Loucy (cell line): ENCODE measurements at regions not wholly inside any gene's neighbourhood (a gene's known extent, or its start where the extent isn't known, plus 50 kb on each side); places are given as distances from the start of the nearest gene placed in this dataset.

ENCODE experiments used
- H2AFZ ChIP-seq: fragments of 200-600 bp; sonication (generic); 2 replicates; pipeline ENCODE4 v1.6.0; 2016; ENCODE audit warnings: antibody characterized with exemption, mild to moderate bottlenecking, low read length, moderate library complexity
- H3F3A ChIP-seq: fragments of 200-600 bp; 2 replicates; pipeline ENCODE4 v1.6.0; 2016; ENCODE audit warnings: antibody characterized with exemption, low read depth, mild to moderate bottlenecking
- H3K27me3 ChIP-seq: fragments of 200-600 bp; sonication (generic); 2 replicates; pipeline ENCODE4 v1.6.1; 2014; ENCODE audit warnings: low read length, mild to moderate bottlenecking; ENCODE audit not compliant: insufficient read depth, poor library complexity, severe bottlenecking
- H3K36me3 ChIP-seq: fragments of 200-600 bp; sonication (generic); 2 replicates; pipeline ENCODE4 v1.6.1; 2016; ENCODE audit warnings: low read length; ENCODE audit not compliant: insufficient read depth
- H3K4me1 ChIP-seq: fragments of 200-600 bp; sonication (generic); 2 replicates; pipeline ENCODE4 v1.5.1; 2014; ENCODE audit warnings: low read length, mild to moderate bottlenecking; ENCODE audit not compliant: insufficient read depth, poor library complexity, severe bottlenecking
- H3K4me2 ChIP-seq: fragments of 200-600 bp; sonication (generic); 2 replicates; pipeline ENCODE4 v1.6.0; 2014; ENCODE audit warnings: antibody characterized with exemption, low read length, low read depth, mild to moderate bottlenecking; ENCODE audit not compliant: poor library complexity, severe bottlenecking
- H3K4me3 ChIP-seq: fragments of 200-600 bp; sonication (generic); 2 replicates; pipeline ENCODE4 v1.5.1; 2014; ENCODE audit warnings: low read length, mild to moderate bottlenecking, mixed read lengths; ENCODE audit not compliant: poor library complexity, severe bottlenecking
- H3K79me2 ChIP-seq: fragments of 200-600 bp; sonication (generic); 2 replicates; pipeline ENCODE4 v1.6.1; 2014; ENCODE audit warnings: low read length; ENCODE audit not compliant: insufficient read depth
- H3K9ac ChIP-seq: fragments of 200-600 bp; sonication (generic); 2 replicates; pipeline ENCODE4 v1.6.0; 2014; ENCODE audit warnings: mild to moderate bottlenecking, low read depth, low read length, moderate library complexity; ENCODE audit not compliant: poor library complexity, severe bottlenecking
- H3K9me2 ChIP-seq: fragments of 200-600 bp; sonication (generic); replicated peaks from 2 replicates; pipeline ENCODE4 v1.6.1; 2016; ENCODE audit warnings: low read depth, low read length, mixed read lengths
- H3K9me3 ChIP-seq: fragments of 200-600 bp; sonication (generic); 2 replicates; pipeline ENCODE4 v1.6.1; 2014; ENCODE audit warnings: mild to moderate bottlenecking, antibody characterized with exemption, low read length, low read depth; ENCODE audit not compliant: insufficient read depth
- H4K20me1 ChIP-seq: fragments of 200-600 bp; sonication (generic); 2 replicates; pipeline ENCODE4 v1.6.0; 2014; ENCODE audit warnings: antibody characterized with exemption, low read length, mild to moderate bottlenecking; ENCODE audit not compliant: insufficient read depth, poor library complexity, severe bottlenecking
- EZH2phosphoT487 ChIP-seq: fragments of 200-600 bp; IDR thresholded peaks from 2 replicates; pipeline ENCODE4 v1.6.1; 2018; ENCODE audit warnings: antibody characterized with exemption, mild to moderate bottlenecking, moderate library complexity, borderline replicate concordance
- TF ChIP-seq, protein P1 (sequence below): fragments of 200-600 bp; sonication (generic); conservative IDR thresholded peaks from 2 replicates; pipeline ENCODE4 v1.5.1; 2014; ENCODE audit warnings: mild to moderate bottlenecking, antibody characterized with exemption, low read length

DNA sequence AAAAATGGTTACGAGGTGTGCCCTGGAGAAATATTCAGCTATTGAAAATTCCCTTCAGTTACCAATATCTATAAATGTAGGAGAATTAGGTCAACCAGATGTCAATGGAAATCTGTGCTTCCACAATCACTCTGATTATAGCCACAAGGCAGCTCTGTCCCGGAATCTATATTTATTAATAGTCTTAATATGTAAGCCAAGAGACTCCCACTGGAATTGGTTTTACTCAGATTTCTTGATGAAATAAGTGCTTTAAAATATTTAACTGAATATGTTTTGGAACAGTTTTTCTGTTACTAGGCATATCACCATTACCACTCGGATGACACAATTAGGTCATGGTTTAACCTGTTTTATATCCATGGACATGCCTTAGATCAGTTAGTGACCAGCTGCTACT, 169.6 kb downstream of the POM121L12 start:
- H3K4me2 ChIP-seq: no peak overlapping the region
- H3K27me3 ChIP-seq: no peaks in the 10 kb centered on the region
- no peak overlapping the region for H3K9ac ChIP-seq
- H3K79me2 ChIP-seq: no peaks in the 10 kb centered on the region
- H3K9me2 ChIP-seq: no peaks in the 10 kb centered on the region
- H3K4me1 ChIP-seq: no peaks in the 10 kb centered on the region
- H4K20me1 ChIP-seq: no peaks in the 10 kb centered on the region
- H3K36me3 ChIP-seq: no peaks in the 10 kb centered on the region
- no peaks in the 10 kb centered on the region; the same call in 1 of the 2 replicates for H3K9me3 ChIP-seq
- no peak overlapping the region for H2AFZ ChIP-seq
- no peaks in the 10 kb centered on the region for H3F3A ChIP-seq
- TF ChIP-seq EZH2phosphoT487: no peak
- TF ChIP-seq, protein P1, sequence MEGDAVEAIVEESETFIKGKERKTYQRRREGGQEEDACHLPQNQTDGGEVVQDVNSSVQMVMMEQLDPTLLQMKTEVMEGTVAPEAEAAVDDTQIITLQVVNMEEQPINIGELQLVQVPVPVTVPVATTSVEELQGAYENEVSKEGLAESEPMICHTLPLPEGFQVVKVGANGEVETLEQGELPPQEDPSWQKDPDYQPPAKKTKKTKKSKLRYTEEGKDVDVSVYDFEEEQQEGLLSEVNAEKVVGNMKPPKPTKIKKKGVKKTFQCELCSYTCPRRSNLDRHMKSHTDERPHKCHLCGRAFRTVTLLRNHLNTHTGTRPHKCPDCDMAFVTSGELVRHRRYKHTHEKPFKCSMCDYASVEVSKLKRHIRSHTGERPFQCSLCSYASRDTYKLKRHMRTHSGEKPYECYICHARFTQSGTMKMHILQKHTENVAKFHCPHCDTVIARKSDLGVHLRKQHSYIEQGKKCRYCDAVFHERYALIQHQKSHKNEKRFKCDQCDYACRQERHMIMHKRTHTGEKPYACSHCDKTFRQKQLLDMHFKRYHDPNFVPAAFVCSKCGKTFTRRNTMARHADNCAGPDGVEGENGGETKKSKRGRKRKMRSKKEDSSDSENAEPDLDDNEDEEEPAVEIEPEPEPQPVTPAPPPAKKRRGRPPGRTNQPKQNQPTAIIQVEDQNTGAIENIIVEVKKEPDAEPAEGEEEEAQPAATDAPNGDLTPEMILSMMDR: no peak
- no peak overlapping the region for H3K4me3 ChIP-seq

DNA sequence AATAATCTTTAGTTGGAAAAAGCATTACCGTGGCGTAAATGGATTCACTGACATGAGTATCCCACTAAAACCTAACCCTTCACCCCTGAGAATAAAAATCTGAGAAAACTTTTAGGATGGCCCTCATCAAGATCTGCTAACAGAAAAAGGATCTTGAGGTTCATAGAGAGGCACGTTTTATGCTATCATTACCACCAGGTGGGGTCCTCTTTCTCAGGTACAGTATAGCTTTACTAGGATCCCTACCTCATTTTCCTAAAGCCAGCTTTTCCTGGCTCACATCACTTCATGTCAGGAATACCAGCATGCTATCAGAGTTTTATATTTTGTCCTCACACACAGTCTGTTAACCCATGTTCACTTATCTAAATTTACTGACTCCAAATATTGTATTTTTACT, 173.7 kb downstream of the POM121L12 start:
- no peak overlapping the region for H3K4me2 ChIP-seq
- peaks cover 5% of the 10 kb centered on the region; the same call in 1 of the 2 replicates for H3K9me3 ChIP-seq
- H3K4me3 ChIP-seq: no peak overlapping the region
- no peak overlapping the region for H2AFZ ChIP-seq
- TF ChIP-seq EZH2phosphoT487: no peak
- TF ChIP-seq, protein P1: no peak
- no peaks in the 10 kb centered on the region for H3K4me1 ChIP-seq
- no peak overlapping the region for H3K9ac ChIP-seq
- H3F3A ChIP-seq: no peaks in the 10 kb centered on the region
- no peaks in the 10 kb centered on the region for H3K79me2 ChIP-seq
- H4K20me1 ChIP-seq: no peaks in the 10 kb centered on the region
- H3K36me3 ChIP-seq: no peaks in the 10 kb centered on the region
- no peaks in the 10 kb centered on the region for H3K9me2 ChIP-seq
- H3K27me3 ChIP-seq: no peaks in the 10 kb centered on the region

DNA sequence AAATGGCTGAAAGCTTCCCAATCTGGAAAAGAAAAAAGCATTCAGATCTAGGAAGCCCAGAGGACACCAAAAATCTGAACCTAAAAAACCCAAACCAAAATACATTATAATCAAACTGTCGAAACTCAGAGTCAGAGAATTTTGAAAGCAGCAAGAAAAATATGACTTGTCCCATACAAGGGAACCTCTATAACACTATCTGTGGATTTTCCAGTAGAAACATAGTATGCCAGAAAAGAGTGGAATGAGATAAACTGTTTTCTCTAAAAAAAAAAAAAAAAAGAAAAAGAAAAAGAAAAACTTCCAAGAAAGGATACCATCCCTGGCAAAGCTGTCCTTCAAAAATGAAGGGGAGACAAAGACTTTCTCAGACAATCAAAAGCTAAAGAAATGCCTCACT, 179.0 kb downstream of the POM121L12 start:
- Histone ChIP-seq H3K9ac (no peak overlapping the region), H3F3A (no peaks in the 10 kb centered on the region), H4K20me1 (no peaks in the 10 kb centered on the region), H3K9me2 (no peaks in the 10 kb centered on the region), H3K9me3 (peaks cover 5% of the 10 kb centered on the region; the same call in 1 of the 2 replicates), H3K4me2 (no peak overlapping the region), H3K36me3 (no peaks in the 10 kb centered on the region), H3K79me2 (no peaks in the 10 kb centered on the region), H3K27me3 (no peaks in the 10 kb centered on the region), H3K4me3 (no peak overlapping the region), H3K4me1 (no peaks in the 10 kb centered on the region), H2AFZ (no peak overlapping the region)
- TF ChIP-seq, protein P1: no peak
